ENCODE measurements at regions not wholly inside any gene's neighbourhood (a gene's known extent, or its start where the extent isn't known, plus 50 kb on each side); places are given as distances from the start of the nearest gene placed in this dataset.
A peak's percentile ranks its signal among the peaks of the same experiment; 100 is the strongest.
"Not testable (repeated sequence)": the region's sequence is repeated elsewhere in the genome, so short reads cannot be mapped to it uniquely, and the experiment has no call there.

DNA sequence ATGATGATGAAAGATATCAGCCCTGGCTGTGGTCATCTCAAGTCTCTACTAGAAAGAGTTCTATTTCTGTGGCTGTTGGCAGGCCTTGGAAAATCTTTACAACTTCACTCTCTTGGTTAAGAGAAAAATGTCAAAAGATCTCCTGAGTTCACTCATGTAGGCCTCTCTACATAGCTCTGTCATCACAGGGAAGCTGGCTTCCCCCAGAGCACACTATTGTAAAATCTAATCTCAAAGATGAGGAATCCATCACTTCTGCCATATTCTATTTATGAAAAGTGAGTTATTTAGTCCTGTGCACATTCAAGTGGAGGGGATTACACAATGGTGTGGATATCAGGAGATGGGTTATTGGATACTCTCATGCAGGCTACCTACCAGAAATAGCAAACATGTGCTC, 388.4 kb upstream of the HS3ST1 start:
- Histone ChIP-seq H3K4me3 (no peak overlapping the region), H3K9me3 (no peaks in the 10 kb centered on the region), H3K27ac (no peak overlapping the region), H3K36me3 (no peaks in the 10 kb centered on the region), H3K4me1 (replicated peaks) (no peaks in the 10 kb centered on the region), H3K27me3 (replicated peaks; ENCODE audit: insufficient read depth) (no peaks in the 10 kb centered on the region)
- DNase-seq (ENCODE audit: low spot score) = no peak
- intact Hi-C loops (cut with DNase I) = no loop called here
- TF ChIP-seq, protein P1, sequence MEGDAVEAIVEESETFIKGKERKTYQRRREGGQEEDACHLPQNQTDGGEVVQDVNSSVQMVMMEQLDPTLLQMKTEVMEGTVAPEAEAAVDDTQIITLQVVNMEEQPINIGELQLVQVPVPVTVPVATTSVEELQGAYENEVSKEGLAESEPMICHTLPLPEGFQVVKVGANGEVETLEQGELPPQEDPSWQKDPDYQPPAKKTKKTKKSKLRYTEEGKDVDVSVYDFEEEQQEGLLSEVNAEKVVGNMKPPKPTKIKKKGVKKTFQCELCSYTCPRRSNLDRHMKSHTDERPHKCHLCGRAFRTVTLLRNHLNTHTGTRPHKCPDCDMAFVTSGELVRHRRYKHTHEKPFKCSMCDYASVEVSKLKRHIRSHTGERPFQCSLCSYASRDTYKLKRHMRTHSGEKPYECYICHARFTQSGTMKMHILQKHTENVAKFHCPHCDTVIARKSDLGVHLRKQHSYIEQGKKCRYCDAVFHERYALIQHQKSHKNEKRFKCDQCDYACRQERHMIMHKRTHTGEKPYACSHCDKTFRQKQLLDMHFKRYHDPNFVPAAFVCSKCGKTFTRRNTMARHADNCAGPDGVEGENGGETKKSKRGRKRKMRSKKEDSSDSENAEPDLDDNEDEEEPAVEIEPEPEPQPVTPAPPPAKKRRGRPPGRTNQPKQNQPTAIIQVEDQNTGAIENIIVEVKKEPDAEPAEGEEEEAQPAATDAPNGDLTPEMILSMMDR (IDR thresholded peaks at IDR 0.05) = no peak
- TF ChIP-seq POLR2AphosphoS5 (IDR thresholded peaks at IDR 0.05) (no peak), POLR2A (IDR thresholded peaks at IDR 0.05) (no peak)

DNA sequence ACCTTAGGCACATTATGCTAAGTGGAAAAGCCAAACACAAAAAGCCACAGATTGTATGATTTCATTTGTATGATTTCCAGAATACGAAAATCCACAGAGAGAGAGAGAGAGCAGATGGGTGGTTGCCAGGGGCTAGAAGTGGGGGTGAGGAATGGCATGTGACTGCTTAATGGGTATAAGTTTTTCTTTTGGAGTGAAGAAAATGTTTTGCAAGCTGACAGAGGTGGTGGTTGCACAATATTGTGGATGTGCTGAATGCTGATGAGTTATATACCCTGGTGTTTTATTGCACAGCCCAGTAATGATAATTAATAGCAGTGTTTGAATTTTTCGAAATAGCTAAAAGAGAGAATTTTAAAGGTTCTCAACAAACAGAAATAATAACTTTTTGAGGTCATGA, 386.1 kb upstream of the HS3ST1 start:
- 89% methylated on average over 2 of the region's 2 CpGs for WGBS
- no peak for DNase-seq (ENCODE audit: low spot score)
- intact Hi-C loops (cut with DNase I) = no loop called here
- H3K27ac ChIP-seq = no peak overlapping the region
- no peak overlapping the region for H3K4me3 ChIP-seq
- H3K27me3 ChIP-seq (replicated peaks; ENCODE audit: insufficient read depth) = no peaks in the 10 kb centered on the region
- H3K4me1 ChIP-seq (replicated peaks) = no peaks in the 10 kb centered on the region
- no peaks in the 10 kb centered on the region for H3K36me3 ChIP-seq
- H3K9me3 ChIP-seq = no peaks in the 10 kb centered on the region
- TF ChIP-seq, protein P1 (IDR thresholded peaks at IDR 0.05) = no peak
- TF ChIP-seq POLR2A (IDR thresholded peaks at IDR 0.05) (no peak), POLR2AphosphoS5 (IDR thresholded peaks at IDR 0.05) (no peak)

DNA sequence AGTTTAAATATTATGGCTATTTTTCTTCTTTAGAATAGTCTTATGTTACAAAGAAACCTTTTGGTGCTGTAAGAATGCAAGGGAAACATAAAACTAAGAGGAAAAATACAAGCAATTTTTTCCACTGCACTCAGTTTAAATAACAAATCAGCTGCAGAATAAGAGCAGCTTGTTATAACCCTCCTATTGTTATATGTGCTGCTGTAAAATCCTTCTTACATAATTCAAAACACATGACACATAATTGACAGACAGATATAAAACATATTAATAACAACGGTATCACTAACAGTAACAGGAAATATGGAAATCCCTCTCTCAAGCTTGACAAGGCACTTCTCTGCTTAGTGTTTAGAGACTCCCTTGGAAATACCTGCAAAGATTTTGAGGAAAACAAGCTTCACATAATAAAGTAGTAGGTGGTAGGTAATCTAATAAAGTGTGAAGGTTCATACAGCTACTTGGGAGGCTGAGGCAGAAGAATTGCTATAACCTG, 385.3 kb upstream of the HS3ST1 start:
- Histone ChIP-seq H3K36me3 (no peaks in the 10 kb centered on the region), H3K27ac (no peak overlapping the region), H3K9me3 (no peaks in the 10 kb centered on the region), H3K4me3 (no peak overlapping the region), H3K4me1 (replicated peaks) (no peaks in the 10 kb centered on the region), H3K27me3 (replicated peaks; ENCODE audit: insufficient read depth) (no peaks in the 10 kb centered on the region)
- intact Hi-C loops (cut with DNase I) = no loop called here
- TF ChIP-seq, protein P1 (IDR thresholded peaks at IDR 0.05) = no peak
- TF ChIP-seq POLR2A (IDR thresholded peaks at IDR 0.05) (no peak), POLR2AphosphoS5 (IDR thresholded peaks at IDR 0.05) (no peak)
- 19% methylated on average over 1 of the region's 1 CpG for WGBS
- no peak for DNase-seq (ENCODE audit: low spot score)

DNA sequence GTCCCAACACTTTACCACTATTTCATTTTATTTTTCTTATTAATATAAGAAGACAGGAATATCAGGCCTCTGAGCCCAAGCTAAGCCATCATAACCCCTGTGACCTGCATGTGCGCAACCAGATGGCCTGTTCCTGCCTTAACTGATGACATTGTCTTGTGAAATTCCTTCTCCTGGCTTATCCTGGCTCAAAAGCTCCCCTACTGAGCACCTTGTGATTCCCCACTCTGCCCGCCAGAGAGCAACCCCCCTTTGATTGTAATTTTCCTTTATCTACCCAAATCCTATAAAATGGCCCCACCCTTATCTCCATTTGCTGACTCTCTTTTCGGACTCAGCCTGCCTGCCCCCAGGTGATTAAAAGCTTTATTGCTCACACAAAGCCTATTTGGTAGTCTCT, 382.8 kb upstream of the HS3ST1 start:
- H3K27ac ChIP-seq; DNase-seq (ENCODE audit: low spot score); H3K4me1 ChIP-seq (replicated peaks); intact Hi-C loops (cut with DNase I); H3K4me3 ChIP-seq; H3K36me3 ChIP-seq; H3K9me3 ChIP-seq; H3K27me3 ChIP-seq (replicated peaks; ENCODE audit: insufficient read depth): not testable (repeated sequence)
- WGBS = 94% methylated on average over 3 of the region's 3 CpGs

DNA sequence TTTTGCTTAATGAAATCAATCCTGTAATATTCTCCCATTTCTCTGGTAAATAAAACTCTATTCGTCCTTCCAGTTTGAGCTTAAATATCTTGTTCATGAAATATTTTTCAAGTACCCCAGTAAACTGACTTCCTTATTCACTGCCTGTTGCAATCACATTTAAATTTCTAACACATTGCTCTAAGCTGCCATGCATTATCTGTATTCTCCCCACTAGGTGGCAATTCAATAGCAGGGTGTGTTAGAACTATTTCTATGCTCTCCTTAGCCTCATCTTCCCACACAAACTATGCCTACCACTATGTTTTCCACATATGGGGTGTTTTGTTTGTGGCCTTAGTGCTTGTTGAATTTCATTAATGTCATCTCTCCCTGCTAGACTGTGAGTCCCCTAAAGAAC, 377.1 kb upstream of the HS3ST1 start:
- TF ChIP-seq, protein P1 (IDR thresholded peaks at IDR 0.05) = peak in 2 of 4 experiments; percentile 64 to 67
- TF ChIP-seq POLR2A (IDR thresholded peaks at IDR 0.05) (no peak), POLR2AphosphoS5 (IDR thresholded peaks at IDR 0.05) (no peak)
- no peak overlapping the region for H3K27ac ChIP-seq
- no peak overlapping the region for H3K4me3 ChIP-seq
- H3K36me3 ChIP-seq = no peaks in the 10 kb centered on the region
- 37% methylated on average over 1 of the region's 1 CpG for WGBS
- no peaks in the 10 kb centered on the region for H3K27me3 ChIP-seq (replicated peaks; ENCODE audit: insufficient read depth)
- no peaks in the 10 kb centered on the region for H3K4me1 ChIP-seq (replicated peaks)
- no peaks in the 10 kb centered on the region for H3K9me3 ChIP-seq
- DNase-seq (ENCODE audit: low spot score) = peak; percentile 9
- intact Hi-C loops (cut with DNase I) = loop anchor here (5.0 kb wide), 1 partner anchor 826 kb away; no protein-coding TSS in a partner anchor
